ENCODE measurements at regions not wholly inside any gene's neighbourhood (a gene's known extent, or its start where the extent isn't known, plus 50 kb on each side); places are given as distances from the start of the nearest gene placed in this dataset.

DNA sequence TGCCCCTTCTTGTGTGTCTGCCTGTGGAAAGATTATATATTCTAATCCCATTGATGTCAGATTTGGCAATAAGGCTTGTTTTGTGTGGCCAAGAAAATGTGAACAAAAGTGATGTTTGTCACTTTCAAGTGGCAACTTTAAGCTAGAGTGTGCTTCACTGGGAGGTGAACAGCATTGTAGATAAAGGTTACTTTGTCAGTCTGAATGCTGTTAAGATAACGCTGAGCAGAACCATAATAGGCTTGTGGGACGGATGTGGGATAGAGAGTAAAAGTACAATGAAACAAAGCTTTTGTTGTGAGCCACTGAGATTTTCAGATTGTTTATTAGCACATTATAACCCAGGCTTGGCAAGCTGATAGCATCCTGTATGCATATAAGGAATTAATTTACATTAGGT is 303.8 kb upstream of the MAN1A1 start:
- no peak for DNase-seq (ENCODE audit: low read depth)

DNA sequence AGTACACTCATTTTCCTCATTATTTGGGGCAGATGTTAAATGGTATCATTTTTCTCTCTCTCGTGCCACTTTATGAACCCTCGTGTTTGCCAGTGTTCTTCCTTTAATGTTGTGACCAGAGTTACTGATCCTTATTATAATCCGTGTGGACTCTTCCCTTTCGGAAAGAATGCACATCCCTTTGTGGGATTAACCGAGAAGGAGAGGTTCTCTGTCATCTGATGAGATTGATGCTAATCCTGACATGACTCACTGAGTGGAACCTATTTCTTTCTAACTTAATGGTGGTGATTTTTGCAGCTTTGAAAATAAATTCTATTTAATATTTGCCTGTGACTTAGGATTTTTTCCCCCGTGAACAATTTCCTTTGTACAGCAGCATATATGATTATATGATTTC is 300.0 kb upstream of the MAN1A1 start:
- DNase-seq (ENCODE audit: low read depth), result no peak

DNA sequence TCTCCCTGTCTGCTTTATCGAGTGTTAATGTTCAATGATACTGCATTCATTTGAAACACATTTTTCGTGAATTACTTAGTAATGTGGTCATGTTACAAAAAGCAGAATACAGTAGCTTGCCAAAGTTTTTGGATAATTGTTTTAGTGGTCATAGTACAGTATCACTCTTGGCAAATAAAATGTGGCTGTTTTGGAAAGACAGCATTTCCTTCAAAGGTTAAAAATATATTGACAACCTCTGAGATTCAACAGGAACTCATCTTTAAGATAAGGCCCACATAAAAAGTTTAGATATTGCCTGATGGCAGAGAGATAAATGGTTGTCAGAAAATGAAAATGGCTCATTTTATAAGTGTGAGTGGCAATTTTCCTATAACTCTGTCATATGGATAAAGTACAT is 297.7 kb upstream of the MAN1A1 start:
- no peak for DNase-seq (ENCODE audit: low read depth)

DNA sequence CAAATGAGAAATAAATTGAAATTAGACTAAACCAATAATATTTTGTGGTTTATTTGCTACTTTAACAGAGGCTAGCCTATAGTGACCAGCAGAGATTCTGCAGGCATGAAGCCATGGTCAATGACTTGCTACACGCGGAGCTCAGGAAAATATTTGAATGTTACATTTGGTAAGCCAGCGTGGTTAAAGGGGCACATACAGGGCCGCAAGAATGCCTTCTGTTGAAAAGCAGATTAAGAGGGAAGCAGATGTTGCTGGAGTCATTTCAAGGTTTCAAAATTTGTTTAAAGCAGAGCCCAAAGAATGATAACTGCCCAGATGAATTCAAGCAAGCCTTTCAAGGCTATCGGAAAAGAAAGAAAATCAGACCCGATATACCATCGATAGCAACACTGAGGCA is 294.3 kb upstream of the MAN1A1 start:
- no peak for DNase-seq (ENCODE audit: low read depth)

DNA sequence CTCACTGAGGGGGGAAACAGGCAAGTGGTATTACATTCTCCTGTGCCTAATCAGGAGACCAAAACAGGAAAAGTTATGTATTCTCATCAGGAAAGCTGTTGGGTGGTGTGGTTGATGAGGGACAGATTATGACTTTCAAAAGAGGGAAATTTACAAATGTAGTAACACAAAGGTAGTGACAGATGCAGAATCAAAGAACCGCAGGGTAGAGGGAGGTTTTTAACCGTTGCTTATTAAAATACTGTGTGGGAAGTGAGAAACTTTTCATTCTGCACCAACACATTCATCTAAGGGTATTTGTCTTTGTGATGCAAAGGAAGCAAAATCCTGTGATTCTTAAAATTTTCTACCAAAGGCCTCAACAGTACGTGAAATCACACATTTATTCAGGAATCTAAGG is 288.2 kb upstream of the MAN1A1 start:
- no peak for DNase-seq (ENCODE audit: low read depth)

DNA sequence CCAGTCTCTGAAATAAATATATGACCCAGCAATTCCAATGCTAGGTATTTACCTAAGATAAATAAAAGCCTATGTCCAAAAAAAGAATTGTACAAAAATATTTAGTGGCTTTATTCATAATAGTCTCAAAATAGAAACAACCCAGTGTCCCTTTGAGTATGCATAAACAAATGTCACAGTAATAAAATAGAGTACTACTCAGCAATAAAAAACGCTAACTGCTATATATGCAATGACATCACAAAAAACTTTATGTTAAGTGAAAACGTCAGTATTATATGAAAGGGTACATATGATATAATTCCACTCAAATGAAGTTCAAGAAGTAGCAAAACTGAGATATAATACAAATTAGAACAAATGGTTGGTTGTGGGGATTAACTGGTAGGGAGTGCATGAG is 286.5 kb upstream of the MAN1A1 start:
- no peak for DNase-seq (ENCODE audit: low read depth)

DNA sequence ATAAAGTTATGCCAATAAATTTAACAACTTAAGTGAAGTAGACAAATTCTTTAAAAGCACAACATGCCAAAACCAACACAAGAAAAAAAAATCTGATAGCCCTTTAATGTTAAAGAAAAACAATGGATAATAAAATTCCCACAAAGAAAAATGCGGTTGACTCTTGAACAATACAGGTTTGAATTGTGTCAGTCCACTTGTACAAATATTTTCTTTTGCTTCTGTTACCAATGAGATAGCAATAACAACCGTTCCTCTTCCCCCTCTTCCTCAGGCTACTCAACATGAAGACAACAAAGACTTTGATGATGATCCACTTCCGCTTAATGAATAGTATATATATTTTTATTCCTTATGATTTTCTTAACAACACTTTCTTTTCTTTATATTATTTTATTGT is 283.9 kb upstream of the MAN1A1 start:
- DNase-seq (ENCODE audit: low read depth), result no peak

DNA sequence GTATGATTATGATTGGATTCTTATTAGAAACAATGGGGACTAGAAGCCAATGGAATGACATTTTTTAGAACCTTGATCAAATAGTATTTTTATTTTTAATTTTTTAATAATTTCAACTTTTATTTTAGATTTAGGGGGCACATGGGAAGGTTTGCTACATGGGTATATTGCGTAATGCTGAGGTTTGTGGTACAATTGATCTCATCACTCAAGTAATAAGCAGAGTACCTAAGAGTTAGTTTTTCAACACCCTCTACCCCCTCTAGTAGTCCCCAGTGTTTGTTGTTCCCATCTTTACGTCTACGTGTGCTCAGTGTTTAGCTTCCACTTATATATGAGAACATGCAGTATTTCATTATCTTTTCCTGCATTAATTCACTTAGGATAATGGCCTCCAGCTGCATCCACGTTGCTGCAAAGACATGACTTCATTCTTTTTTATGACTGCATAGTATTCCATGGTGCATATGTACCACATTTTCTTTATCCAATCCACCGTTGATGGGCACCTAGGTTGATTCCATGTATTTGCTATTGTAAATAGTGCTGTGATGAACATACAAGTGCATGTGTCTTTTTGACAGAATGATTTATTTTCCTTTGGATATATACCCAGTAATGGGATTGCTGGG is 281.1 kb upstream of the MAN1A1 start:
- no peak for DNase-seq (ENCODE audit: low read depth)

DNA sequence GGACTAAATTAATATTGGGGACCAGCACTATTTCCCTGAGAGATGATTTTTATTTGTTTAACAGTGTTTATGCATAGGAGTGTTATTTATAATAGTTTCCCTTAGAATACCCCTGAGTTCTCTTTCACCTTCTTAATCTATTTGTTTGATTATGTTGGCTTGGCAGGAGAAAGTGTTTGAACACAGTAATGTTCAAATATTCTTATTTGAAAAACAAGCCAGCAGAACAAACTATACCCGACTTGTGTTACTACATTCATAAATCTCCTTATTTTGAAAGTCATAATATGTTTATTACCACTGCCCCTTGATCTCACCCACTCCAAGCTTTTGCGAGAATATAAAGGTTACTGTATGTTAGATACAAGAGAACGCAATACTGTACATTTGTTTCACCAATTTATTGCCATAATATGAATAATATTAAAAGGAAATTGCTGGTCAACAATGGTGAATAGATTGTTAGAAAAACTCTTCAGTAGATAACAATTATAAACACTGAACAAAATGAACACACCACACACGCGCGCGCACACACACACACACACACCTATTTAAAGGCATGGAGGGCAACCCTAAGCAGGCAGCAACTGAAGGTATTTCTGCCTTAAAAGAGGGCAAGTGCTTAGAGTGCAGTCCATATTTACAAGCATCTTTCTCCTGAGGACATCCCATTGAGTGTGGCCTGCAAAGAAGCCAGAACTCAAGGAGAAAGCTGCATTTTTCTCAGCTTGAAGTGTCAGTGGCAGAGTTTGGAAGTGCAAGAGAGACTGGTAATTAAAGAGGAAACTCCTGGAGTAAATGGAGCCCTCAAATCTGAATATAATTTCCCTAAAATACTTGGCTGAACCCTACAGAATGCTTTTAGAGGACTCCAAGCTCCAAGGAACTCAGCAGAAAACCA is 279.4 kb upstream of the MAN1A1 start:
- no peak for DNase-seq (ENCODE audit: low read depth)

DNA sequence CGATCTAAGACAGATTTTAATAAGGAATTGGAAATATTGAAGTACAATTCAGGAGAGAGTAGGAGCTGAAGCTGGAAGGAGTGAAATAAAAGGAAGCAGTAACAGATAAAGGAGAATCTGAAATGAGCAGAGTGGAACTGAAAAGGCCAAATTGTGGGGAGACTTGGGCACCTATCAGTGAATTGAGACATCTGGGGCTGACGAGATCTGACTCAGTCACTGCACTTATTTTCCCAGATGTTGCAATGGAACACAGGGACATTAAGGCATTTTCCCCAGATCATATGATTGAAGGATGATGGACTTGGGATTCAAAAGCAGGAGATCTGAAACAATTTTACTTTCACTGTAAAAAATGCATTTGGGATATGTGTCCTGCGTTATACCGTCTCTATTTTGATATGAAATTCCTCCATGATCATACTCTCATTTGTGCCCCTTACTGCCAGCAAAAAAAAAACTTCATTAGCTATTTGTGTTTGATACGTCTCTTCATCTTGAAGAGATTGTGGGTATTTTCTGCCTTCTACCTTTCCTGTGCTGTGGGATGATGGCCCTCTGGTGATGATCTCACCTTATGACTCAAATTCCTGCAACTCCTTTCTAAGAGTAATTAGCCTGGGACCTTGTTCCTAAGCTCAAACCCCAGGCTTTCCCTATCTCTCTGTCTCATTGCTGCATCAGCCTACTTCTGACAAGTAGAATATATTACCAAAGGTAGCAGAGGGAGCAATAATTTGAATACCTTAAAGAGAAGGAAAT is 278.5 kb upstream of the MAN1A1 start:
- no peak for DNase-seq (ENCODE audit: low read depth)

DNA sequence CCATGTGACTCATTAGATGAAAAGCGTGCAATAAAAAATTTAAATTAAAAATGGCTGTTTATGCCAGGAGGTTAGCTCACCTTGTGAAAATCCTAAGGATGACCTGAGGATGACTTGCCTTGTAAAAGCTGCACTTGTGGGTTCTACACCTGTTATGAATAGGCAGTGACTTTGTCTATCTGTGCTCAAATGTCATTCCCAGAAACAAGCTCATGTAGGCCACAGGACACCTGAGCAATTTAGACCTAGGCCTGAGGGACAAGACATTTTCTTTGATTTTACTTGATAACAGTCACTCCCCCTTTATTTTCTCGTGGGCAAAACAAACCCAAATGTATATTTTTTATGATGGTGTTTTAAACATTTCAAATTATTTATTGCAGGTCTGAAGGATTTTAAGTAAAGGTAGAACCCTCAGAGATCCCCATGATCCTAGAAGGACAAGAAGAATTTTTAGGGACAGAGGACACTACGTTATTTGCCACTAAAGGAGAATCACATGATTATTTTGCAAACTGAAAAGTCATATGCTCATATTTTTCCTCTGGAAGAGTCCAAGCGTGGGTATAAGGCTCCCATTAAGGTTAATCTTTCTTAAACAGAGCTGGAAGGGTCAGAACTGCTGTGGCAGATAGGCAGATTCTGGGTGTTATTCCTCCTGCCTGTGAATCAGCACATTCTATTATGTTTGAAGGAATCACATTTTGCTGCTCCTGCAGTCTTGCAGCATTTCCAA is 277.5 kb upstream of the MAN1A1 start:
- DNase-seq (ENCODE audit: low read depth), result no peak

DNA sequence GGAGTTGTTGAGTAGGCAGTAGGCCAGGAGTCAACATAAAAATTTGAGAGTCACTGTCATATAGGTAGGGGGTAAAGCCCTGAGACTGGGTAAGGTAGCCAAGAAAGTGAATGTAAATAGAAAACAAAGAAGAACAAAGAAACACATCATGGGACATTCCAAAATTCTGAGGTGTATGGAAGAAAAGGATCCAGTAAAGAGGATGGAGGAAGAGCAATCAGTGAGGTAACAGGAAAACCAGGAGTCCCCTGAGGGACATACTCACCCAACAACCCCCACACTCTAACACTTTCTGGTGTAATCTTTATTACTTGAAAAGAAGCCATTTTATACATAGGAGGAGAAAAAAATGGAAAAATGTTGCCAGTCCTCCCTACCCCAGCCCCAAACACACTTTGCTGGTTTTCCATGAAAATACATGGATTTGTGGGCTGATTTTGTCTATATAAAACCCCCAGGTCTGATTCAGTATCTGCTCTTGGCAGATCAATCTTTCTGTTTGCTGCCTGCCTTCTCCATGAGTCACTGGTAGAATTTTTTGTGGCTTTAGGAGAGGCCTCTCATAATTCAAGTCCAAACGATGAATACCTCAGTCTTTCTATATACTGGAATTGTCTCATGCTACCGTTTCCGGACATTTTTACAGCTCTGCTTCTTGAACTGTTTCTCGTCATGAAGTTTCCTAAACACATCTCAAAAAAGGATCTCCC is 271.4 kb upstream of the MAN1A1 start:
- peak; percentile 86 for DNase-seq (ENCODE audit: low read depth)

DNA sequence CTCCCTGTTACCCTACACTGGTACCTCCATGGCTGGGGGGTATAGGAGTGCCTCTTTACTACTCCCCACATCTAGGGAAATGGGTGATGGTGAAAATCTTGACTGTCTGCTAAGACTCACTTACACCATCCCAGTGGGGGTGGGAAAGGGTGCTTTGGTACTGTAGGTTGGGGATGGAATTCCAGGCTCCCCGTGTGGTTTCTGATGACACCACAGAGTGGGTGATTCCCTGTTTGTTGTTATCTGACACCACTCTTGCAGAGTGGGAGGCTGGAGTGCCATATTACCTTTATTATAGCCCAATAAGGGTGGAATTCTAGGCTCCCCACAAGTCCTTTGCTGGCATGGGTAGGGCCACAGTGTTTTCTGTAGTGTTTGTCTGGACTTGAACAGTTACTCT is 264.6 kb upstream of the MAN1A1 start:
- no peak for DNase-seq (ENCODE audit: low read depth)

DNA sequence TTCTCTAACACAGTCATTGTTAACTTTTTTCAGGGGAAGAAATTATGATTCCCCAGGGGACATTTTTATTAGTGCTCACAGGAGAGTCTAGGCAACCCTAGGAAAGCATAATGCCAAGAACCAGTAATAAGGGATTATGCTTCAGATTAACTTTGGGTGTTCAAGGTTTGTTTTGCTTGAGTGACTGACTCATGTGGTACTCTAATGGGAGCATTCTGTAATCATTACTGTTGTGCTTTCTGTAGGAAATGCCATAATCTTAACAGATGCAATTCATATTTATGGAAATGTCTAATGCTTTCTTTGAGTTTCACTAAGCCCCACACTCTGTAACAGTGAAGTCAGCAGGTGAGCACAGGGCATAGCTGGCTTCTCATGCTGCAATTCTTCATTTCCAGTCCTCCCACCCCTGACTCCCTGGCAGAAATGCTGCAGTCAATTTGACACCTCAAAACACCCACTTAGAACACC is 263.4 kb upstream of the MAN1A1 start:
- DNase-seq (ENCODE audit: low read depth), result peak; percentile 20

DNA sequence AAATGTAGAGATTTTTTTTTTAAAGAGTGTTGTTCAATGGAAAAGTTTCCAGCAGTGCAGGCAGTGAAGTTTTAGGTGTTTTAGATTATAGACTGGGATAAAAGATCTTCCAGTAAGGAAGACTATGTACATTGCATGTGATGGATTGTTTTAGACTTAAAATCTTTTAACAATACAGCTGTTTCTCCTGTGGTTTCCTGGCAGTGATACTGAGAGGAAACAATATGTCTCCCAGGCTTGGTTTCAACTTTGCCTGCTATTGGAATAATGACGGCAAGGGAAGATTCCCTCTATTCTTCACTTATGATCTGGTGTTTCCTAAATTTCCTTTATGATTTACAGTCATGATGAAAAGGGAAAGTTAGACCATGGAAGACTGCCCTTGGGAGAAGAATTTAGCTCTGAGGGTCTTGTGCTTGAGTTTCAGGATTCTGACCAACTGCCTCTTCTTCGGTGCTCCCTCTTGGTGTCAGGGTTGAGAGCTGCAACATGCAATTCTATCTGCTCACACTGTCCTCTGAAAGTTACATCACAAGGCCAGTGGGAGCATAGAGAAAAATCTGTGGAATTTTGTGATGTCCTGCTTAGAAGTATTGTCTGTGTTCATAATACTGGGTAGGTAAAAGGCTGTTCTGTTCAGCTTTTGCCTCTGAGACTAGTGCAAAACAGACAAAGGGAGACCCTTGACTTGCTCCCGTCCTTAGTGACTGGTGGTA is 262.8 kb upstream of the MAN1A1 start:
- no peak for DNase-seq (ENCODE audit: low read depth)

DNA sequence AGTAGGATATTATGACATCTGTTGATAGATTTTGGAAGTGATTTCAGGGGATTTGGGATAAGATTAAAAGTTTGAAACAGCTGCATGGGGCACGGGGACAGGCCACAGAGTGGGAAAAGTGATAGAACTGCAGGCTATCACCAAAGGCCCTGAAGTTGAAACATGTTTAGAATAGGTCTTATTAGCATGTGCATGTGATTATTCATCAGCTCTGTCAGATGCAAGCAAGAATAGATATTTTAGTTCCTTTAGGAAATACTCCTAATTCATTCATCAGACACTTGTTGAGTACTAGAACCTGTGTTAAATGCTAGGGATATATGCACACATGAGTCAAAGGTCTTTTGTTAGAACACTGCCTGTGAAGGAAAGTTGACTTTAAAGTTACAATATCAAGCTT is 261.2 kb upstream of the MAN1A1 start:
- DNase-seq (ENCODE audit: low read depth), result no peak

DNA sequence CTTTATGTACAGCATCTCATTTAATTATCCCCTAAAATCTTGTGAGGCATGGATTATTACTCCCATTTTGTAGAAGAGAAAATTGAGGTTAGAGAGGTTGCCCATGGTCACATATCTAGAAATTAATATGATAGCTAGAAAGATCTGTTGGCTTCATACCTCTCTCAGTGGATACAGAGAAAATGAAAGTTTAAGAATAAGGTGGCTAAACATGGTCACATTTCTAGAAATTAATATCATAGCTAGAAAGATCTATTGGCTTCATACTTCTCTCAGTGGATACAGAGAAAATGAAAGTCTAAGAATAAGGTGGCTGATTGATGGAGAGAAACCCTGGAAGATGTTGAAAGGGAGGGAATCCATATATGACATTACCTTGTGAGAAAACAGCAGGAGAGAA is 260.7 kb upstream of the MAN1A1 start:
- no peak for DNase-seq (ENCODE audit: low read depth)

DNA sequence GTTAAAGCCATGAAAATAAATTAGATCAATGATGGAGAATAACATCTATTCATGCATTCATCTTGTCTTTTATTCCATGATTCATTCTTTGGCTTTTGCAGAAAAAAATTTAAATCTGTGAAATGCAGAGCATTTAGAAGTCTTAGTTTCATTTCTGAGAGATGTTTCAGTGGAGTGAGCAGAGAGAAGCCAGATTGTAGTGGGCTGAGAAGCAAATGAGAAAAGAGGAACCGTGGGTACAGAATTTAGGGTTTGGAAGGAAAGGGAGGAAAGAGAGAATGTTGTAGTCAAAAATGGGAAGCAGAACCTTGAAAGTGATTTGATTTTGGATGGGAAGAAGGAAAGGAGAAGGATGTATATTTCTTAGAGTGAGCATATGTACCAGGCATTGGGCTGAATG is 260.3 kb upstream of the MAN1A1 start:
- DNase-seq (ENCODE audit: low read depth), result no peak

DNA sequence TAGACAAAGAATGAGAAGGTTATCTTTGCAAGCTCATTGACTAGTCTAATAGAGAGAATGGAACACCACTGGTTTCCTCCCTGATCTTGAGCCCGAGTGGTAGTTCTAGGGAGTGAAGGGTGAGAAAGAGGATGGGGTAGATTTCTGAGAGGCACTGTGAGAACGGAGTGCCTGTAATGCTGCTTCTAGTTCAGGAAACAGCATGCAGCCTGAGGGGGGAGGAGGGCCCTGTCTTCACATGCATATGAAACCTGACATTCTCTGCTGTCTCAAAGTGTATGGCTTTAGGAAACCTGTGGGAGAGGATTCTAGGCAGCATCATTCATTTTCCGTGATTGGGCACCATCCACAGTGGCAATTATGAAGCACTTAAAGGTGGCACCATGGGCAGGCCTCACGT is 259.4 kb upstream of the MAN1A1 start:
- DNase-seq (ENCODE audit: low read depth), result no peak

DNA sequence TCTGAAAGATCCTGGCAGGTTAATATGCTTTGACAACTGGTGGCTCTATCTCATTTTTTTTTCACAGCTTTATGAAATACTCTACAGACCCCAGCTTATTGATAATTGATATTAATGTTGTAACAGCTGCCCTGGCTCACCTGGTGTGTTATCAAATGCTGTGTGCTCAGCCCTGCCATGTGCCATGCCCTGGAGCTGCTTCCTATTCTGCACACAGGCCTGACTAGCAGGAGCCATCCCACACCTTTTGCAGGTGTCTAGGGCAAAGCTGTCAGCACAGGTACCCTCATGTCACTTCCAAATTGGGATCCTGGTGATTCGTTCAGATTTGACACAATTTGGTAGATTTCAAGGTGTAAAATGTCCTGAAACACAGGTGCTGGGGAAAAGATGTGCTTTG is 254.6 kb upstream of the MAN1A1 start:
- DNase-seq (ENCODE audit: low read depth), result no peak

DNA sequence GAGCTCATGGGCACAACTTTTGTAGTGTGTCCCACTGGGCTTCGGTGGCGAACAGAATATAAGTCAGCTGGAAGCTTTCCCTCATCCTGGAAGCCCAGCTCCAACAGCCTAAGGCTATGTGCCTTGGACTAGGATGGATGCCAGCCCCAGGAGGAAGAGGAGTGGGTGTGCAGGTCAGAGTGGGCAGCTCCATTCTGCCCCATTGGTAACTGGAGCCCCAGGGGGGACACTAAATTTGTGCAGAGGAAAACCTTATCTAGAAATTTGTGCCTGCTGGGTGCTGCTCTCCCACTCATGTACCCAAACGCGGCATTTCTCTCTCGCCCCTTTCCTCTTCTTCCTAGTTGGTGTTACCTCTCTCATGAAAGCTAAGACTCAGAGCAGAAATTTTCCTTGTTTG is 253.9 kb upstream of the MAN1A1 start:
- DNase-seq (ENCODE audit: low read depth), result no peak

Measured in non-pigmented ciliary epithelial cell (primary cell).